Activated CD4-positive, alpha-beta memory T cell treated with anti-CD3 and anti-CD28 coated beads for 36 hours (primary cell): ENCODE measurements at regions not wholly inside any gene's neighbourhood (a gene's known extent, or its start where the extent isn't known, plus 50 kb on each side); places are given as distances from the start of the nearest gene placed in this dataset.
"Not testable (repeated sequence)": the region's sequence is repeated elsewhere in the genome, so short reads cannot be mapped to it uniquely, and the experiment has no call there.

Experiments used
- CTCF ChIA-PET: fragments of 350-600 bp; sonication (Branson Sonifier 250); formaldehyde crosslinking; loops from one replicate; lab custom pipeline; 2021; ENCODE audit warnings: antibody characterized with exemption, inconsistent platforms; lab: Charles Lee
- POLR2A ChIA-PET: fragments of 350-600 bp; sonication (Branson Sonifier 250); formaldehyde crosslinking; loops from one replicate; lab custom pipeline; 2021; ENCODE audit warnings: antibody characterized with exemption; lab: Charles Lee
- DNase-seq: peaks from one replicate; pipeline ENCODE4 v3.0.0-alpha.2; 2020
- H3K27ac Mint-ChIP-seq: one replicate; pipeline ENCODE4 v1.8.0; 2021; ENCODE audit warnings: mixed read lengths
- H3K27me3 Mint-ChIP-seq: one replicate; pipeline ENCODE4 v1.8.0; 2021; ENCODE audit warnings: mixed read lengths
- H3K36me3 Mint-ChIP-seq: one replicate; pipeline ENCODE4 v1.8.0; 2021; ENCODE audit warnings: mixed read lengths
- H3K4me1 Mint-ChIP-seq: one replicate; pipeline ENCODE4 v1.8.0; 2021; ENCODE audit warnings: low read depth, mixed read lengths
- H3K4me3 Mint-ChIP-seq: one replicate; pipeline ENCODE4 v1.8.0; 2021; ENCODE audit warnings: mild to moderate bottlenecking, mixed read lengths
- H3K9me3 Mint-ChIP-seq: one replicate; pipeline ENCODE4 v1.8.0; 2021; ENCODE audit warnings: mixed read lengths
- intact Hi-C: fragments of 100-400 bp; cut with micrococcal nuclease; formaldehyde crosslinking; loops from one replicate; pipeline ENCODE4 v1.15.1; 2023

GRCh38 chr3:82567029-82567600 is 805.7 kb upstream of the GBE1 start:
- H3K27me3 Mint-ChIP-seq, result no peaks in the 10 kb centered on the region
- H3K36me3 Mint-ChIP-seq, result no peaks in the 10 kb centered on the region
- intact Hi-C loops, result no loop called here
- DNase-seq, result no peak
- POLR2A ChIA-PET, result no interaction called here
- CTCF ChIA-PET, result no interaction called here
- H3K9me3 Mint-ChIP-seq, result peaks cover 12% of the 10 kb centered on the region
- H3K4me3 Mint-ChIP-seq, result no peak overlapping the region
- H3K27ac Mint-ChIP-seq, result no peak overlapping the region
- no peaks in the 10 kb centered on the region for H3K4me1 Mint-ChIP-seq

GRCh38 chr3:82562896-82563295 is 801.5 kb upstream of the GBE1 start:
- Mint-ChIP-seq H3K9me3 (peaks cover 10% of the 10 kb centered on the region), H3K36me3 (no peaks in the 10 kb centered on the region), H3K27ac (no peak overlapping the region), H3K27me3 (no peaks in the 10 kb centered on the region), H3K4me1 (no peaks in the 10 kb centered on the region), H3K4me3 (no peak overlapping the region)
- intact Hi-C loops, result no loop called here
- ChIA-PET POLR2A (no interaction called here), CTCF (no interaction called here)
- no peak for DNase-seq

GRCh38 chr3:82561784-82562183 is 800.3 kb upstream of the GBE1 start:
- CTCF ChIA-PET, result no interaction called here
- Mint-ChIP-seq H3K27ac (no peak overlapping the region), H3K9me3 (peaks cover 10% of the 10 kb centered on the region), H3K4me1 (no peaks in the 10 kb centered on the region), H3K4me3 (no peak overlapping the region), H3K27me3 (no peaks in the 10 kb centered on the region), H3K36me3 (no peaks in the 10 kb centered on the region)
- DNase-seq, result no peak
- POLR2A ChIA-PET, result no interaction called here
- intact Hi-C loops, result no loop called here

GRCh38 chr3:82558081-82558480 is 796.6 kb upstream of the GBE1 start:
- intact Hi-C loops, result no loop called here
- CTCF ChIA-PET, result no interaction called here
- POLR2A ChIA-PET, result no interaction called here
- Mint-ChIP-seq H3K27me3 (no peaks in the 10 kb centered on the region), H3K9me3 (peaks cover 6% of the 10 kb centered on the region), H3K4me3 (no peak overlapping the region), H3K27ac (no peak overlapping the region), H3K36me3 (no peaks in the 10 kb centered on the region), H3K4me1 (no peaks in the 10 kb centered on the region)
- DNase-seq, result no peak

- no peaks in the 10 kb centered on the region for H3K36me3 Mint-ChIP-seq
- no peaks in the 10 kb centered on the region for H3K4me1 Mint-ChIP-seq
- ChIA-PET POLR2A (no interaction called here), CTCF (no interaction called here)
- intact Hi-C loops, result no loop called here
- DNase-seq, result no peak
- no peak overlapping the region for H3K4me3 Mint-ChIP-seq
- no peaks in the 10 kb centered on the region for H3K27me3 Mint-ChIP-seq
- H3K9me3 Mint-ChIP-seq, result peaks cover 6% of the 10 kb centered on the region
- H3K27ac Mint-ChIP-seq, result no peak overlapping the region
Measured at GRCh38 chr3:82556113-82556512, 794.7 kb upstream of the GBE1 start.

GRCh38 chr3:82542556-82542955 is 781.1 kb upstream of the GBE1 start:
- H3K27me3 Mint-ChIP-seq, POLR2A ChIA-PET, DNase-seq, H3K4me1 Mint-ChIP-seq, H3K27ac Mint-ChIP-seq, H3K4me3 Mint-ChIP-seq, intact Hi-C loops, CTCF ChIA-PET, H3K9me3 Mint-ChIP-seq, H3K36me3 Mint-ChIP-seq: not testable (repeated sequence)

- intact Hi-C loops, result no loop called here
- H3K9me3 Mint-ChIP-seq, result peaks cover 10% of the 10 kb centered on the region
- no peaks in the 10 kb centered on the region for H3K4me1 Mint-ChIP-seq
- H3K27me3 Mint-ChIP-seq, result no peaks in the 10 kb centered on the region
- ChIA-PET CTCF (no interaction called here), POLR2A (no interaction called here)
- H3K27ac Mint-ChIP-seq, result no peak overlapping the region
- H3K4me3 Mint-ChIP-seq, result no peak overlapping the region
- no peak for DNase-seq
- no peaks in the 10 kb centered on the region for H3K36me3 Mint-ChIP-seq
Measured at GRCh38 chr3:82521657-82522056, 760.2 kb upstream of the GBE1 start.

GRCh38 chr3:82520846-82521245 is 759.4 kb upstream of the GBE1 start:
- ChIA-PET POLR2A (no interaction called here), CTCF (no interaction called here)
- Mint-ChIP-seq H3K4me3 (no peak overlapping the region), H3K36me3 (no peaks in the 10 kb centered on the region), H3K27ac (no peak overlapping the region), H3K9me3 (peaks cover 12% of the 10 kb centered on the region), H3K27me3 (no peaks in the 10 kb centered on the region), H3K4me1 (no peaks in the 10 kb centered on the region)
- no peak for DNase-seq
- intact Hi-C loops, result no loop called here

- no peak overlapping the region for H3K4me3 Mint-ChIP-seq
- H3K27ac Mint-ChIP-seq, result no peak overlapping the region
- no peaks in the 10 kb centered on the region for H3K4me1 Mint-ChIP-seq
Measured at GRCh38 chr3:82509951-82510603, 748.6 kb upstream of the GBE1 start.

GRCh38 chr3:82509106-82509842 is 747.8 kb upstream of the GBE1 start:
- ChIA-PET POLR2A (no interaction called here), CTCF (no interaction called here)
- no peak for DNase-seq
- Mint-ChIP-seq H3K4me1 (no peaks in the 10 kb centered on the region), H3K9me3 (peaks cover 3% of the 10 kb centered on the region), H3K36me3 (no peaks in the 10 kb centered on the region), H3K27me3 (no peaks in the 10 kb centered on the region), H3K27ac (no peak overlapping the region), H3K4me3 (no peak overlapping the region)
- intact Hi-C loops, result no loop called here

More at GRCh38 chr3:82509951-82510603, 748.6 kb upstream of the GBE1 start:
- Mint-ChIP-seq H3K9me3 (peaks cover 3% of the 10 kb centered on the region), H3K36me3 (no peaks in the 10 kb centered on the region), H3K27me3 (no peaks in the 10 kb centered on the region)
- intact Hi-C loops, result no loop called here
- ChIA-PET CTCF (no interaction called here), POLR2A (no interaction called here)
- DNase-seq, result no peak

- CTCF ChIA-PET, result no interaction called here
- Mint-ChIP-seq H3K4me1 (no peaks in the 10 kb centered on the region), H3K36me3 (no peaks in the 10 kb centered on the region), H3K27ac (no peak overlapping the region), H3K9me3 (peaks cover 3% of the 10 kb centered on the region), H3K27me3 (no peaks in the 10 kb centered on the region), H3K4me3 (no peak overlapping the region)
- DNase-seq, result no peak
- POLR2A ChIA-PET, result no interaction called here
- intact Hi-C loops, result no loop called here
Measured at GRCh38 chr3:82506204-82506603, 744.8 kb upstream of the GBE1 start.

- no peak for DNase-seq
- no peak overlapping the region for H3K27ac Mint-ChIP-seq
- no peaks in the 10 kb centered on the region for H3K27me3 Mint-ChIP-seq
- H3K9me3 Mint-ChIP-seq, result peaks cover 3% of the 10 kb centered on the region
- no peaks in the 10 kb centered on the region for H3K4me1 Mint-ChIP-seq
- H3K4me3 Mint-ChIP-seq, result no peak overlapping the region
- no peaks in the 10 kb centered on the region for H3K36me3 Mint-ChIP-seq
- CTCF ChIA-PET, result no interaction called here
- POLR2A ChIA-PET, result no interaction called here
- intact Hi-C loops, result no loop called here
Measured at GRCh38 chr3:82505079-82505756, 743.8 kb upstream of the GBE1 start.
